ENCODE measurements at regions not wholly inside any gene's neighbourhood (a gene's known extent, or its start where the extent isn't known, plus 50 kb on each side); places are given as distances from the start of the nearest gene placed in this dataset.

DNA sequence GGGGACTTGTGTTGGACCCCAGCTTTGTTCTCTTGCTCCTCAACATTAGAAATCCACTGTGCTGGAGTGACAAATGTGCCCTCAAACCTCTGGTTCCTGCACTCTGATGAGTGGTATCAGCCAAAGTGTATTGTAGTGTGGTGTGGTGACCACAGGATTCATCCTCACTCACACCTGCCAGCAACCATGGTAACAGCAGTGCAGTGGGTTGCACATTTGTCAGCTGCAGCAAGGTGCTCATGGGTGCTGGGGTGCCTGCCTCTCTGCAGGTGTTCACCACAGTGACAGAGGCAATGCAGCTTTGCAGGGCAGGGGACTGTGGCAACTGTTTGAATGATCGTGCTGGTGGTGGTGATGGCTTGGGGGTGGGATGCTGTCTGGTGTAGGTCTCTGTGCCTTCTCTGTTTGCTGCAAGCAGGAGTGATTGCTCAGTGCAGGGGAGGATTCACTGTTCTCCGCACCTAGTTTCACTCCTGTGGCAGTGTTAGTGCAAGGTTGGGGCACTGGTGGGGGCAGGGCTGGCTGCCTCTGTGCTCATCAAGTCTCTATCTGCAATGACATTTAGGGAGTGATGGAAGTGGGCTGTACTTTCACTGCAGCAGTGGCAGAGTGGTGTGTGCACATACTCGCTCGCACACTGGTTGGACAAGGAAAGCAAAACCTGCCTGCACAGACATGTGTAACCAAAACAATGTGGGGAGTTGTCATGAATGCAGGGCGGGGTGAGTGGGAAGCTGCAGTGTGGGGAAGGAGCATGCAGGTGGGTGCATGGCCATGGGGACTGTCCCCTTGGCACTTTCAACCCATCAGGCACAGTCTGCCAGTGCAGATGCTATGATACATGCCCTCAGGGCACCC is 301.1 kb downstream of the PIK3C3 start:
- Histone ChIP-seq H3K4me1 (ENCODE audit: low read depth) (no peaks in the 10 kb centered on the region), H3K4me3 (no peak overlapping the region), H3K27me3 (no peaks in the 10 kb centered on the region), H3K9me3 (ENCODE audit: low read depth) (no peaks in the 10 kb centered on the region), H3K27ac (no peak overlapping the region), H3K36me3 (no peaks in the 10 kb centered on the region)
- DNase-seq (ENCODE audit: low read depth in 1 of 2, low spot score in 1 of 2), result no peak
- TF ChIP-seq, protein P1, sequence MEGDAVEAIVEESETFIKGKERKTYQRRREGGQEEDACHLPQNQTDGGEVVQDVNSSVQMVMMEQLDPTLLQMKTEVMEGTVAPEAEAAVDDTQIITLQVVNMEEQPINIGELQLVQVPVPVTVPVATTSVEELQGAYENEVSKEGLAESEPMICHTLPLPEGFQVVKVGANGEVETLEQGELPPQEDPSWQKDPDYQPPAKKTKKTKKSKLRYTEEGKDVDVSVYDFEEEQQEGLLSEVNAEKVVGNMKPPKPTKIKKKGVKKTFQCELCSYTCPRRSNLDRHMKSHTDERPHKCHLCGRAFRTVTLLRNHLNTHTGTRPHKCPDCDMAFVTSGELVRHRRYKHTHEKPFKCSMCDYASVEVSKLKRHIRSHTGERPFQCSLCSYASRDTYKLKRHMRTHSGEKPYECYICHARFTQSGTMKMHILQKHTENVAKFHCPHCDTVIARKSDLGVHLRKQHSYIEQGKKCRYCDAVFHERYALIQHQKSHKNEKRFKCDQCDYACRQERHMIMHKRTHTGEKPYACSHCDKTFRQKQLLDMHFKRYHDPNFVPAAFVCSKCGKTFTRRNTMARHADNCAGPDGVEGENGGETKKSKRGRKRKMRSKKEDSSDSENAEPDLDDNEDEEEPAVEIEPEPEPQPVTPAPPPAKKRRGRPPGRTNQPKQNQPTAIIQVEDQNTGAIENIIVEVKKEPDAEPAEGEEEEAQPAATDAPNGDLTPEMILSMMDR (IDR thresholded peaks at IDR 0.05; ENCODE audit: low read depth, low read length), result no peak

DNA sequence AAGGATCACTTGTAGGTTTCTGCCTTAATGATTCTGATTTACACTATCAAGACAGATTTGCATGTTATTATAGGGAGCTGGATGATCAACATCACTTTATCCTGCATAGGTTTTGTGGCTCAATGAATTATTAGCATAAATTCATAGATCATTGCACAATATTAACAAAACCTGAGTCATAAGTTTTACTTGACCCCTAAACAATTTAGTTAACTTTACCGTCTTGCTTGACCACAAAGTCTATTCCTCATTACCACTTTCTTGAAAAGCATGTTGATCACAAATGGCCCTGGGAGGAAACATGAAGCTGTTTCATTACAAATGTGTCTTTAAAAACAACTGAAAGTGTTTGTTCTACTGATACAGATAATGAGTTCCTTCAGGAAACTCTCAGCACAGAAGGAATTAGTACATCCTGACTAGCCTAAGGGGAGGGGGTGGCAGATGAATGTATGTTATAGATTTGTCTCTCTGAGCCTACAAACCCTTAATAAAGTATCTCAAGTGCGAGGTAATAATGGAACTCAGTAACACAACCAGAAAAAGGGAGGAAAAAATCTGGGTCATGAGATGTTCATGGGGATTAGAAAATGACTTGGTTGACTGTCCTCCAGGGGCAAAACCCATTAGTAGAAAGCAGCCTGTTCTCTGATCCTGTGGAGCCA is 303.4 kb downstream of the PIK3C3 start:
- TF ChIP-seq, protein P1 (IDR thresholded peaks at IDR 0.05; ENCODE audit: low read depth, low read length), result no peak
- Histone ChIP-seq H3K4me1 (ENCODE audit: low read depth) (no peaks in the 10 kb centered on the region), H3K27me3 (no peaks in the 10 kb centered on the region), H3K9me3 (ENCODE audit: low read depth) (no peaks in the 10 kb centered on the region), H3K36me3 (no peaks in the 10 kb centered on the region), H3K27ac (no peak overlapping the region), H3K4me3 (no peak overlapping the region)
- DNase-seq (ENCODE audit: low read depth in 1 of 2, low spot score in 1 of 2), result no peak

DNA sequence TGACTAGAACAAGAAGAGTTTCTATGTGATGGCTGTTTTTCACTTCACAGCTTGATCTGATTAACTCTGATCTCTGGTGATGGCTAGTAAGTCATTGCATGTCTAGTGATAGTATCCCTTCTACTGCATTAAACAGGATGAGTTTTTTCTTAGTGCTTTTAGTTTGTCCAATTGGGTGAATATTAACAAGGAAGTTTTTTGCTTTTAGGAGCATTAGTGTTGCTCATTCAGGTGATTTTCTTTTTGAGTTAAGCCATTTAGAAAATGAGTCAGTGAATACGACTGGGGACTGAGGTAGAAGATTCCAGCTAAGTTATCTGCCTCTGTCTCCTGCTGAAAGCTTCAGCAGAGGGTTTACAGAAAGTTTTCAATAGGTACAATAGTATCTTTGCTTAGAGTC is 306.7 kb downstream of the PIK3C3 start:
- Histone ChIP-seq H3K9me3 (ENCODE audit: low read depth) (no peaks in the 10 kb centered on the region), H3K4me3 (no peak overlapping the region), H3K36me3 (no peaks in the 10 kb centered on the region), H3K4me1 (ENCODE audit: low read depth) (no peaks in the 10 kb centered on the region), H3K27me3 (no peaks in the 10 kb centered on the region), H3K27ac (no peak overlapping the region)
- TF ChIP-seq, protein P1 (IDR thresholded peaks at IDR 0.05; ENCODE audit: low read depth, low read length), result no peak
- no peak for DNase-seq (ENCODE audit: low read depth in 1 of 2, low spot score in 1 of 2)

DNA sequence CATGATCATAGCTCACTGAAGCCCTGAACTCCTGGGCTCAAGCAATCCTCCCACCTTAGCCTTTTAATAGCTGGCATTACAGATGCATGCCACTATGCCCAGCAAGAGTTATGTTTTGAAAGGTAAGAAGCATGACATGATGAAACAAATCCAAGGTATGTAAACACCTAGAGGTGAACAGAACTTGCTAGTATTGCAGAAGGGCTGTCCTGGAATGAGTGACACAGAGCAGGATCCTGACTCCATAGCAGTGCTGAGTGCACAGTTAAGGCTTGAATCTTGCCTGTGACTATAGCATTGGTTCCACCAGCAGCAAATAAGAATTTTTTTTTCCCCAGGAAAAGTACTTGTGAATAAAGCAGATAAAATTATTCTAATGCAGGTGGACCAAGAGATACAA is 309.5 kb downstream of the PIK3C3 start:
- TF ChIP-seq, protein P1 (IDR thresholded peaks at IDR 0.05; ENCODE audit: low read depth, low read length), result no peak
- DNase-seq (ENCODE audit: low read depth in 1 of 2, low spot score in 1 of 2), result no peak
- H3K27ac ChIP-seq, result no peak overlapping the region

DNA sequence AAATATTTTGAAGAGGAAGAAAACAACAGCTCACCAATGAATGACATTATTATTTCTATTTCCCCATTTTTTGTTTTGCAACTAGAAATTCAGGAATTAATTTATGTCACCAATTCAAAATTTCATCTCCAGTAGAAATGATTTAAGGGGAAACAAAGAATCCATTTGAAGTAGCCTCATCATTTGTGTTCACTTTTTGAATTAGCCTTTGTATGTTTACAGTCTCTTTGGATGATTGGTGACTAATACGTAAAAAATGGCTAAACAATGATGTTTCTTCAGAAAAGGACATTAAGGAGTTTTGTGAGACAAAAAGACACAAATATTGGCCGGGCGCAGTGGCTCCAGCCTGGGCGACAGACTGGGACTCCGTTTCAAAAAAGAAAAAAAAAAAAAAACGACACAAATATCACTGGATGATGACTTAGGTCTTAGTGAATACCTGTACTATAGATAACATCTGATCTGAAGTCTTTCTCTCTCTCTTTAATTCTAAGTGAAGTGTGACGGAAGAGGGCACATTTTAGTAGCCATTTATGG is 313.2 kb downstream of the PIK3C3 start:
- no peaks in the 10 kb centered on the region for H3K9me3 ChIP-seq (ENCODE audit: low read depth)
- no peak for DNase-seq (ENCODE audit: low read depth in 1 of 2, low spot score in 1 of 2)
- no peak overlapping the region for H3K4me3 ChIP-seq
- TF ChIP-seq, protein P1 (IDR thresholded peaks at IDR 0.05; ENCODE audit: low read depth, low read length), result no peak
- H3K27me3 ChIP-seq, result no peaks in the 10 kb centered on the region
- H3K4me1 ChIP-seq (ENCODE audit: low read depth), result no peaks in the 10 kb centered on the region
- no peaks in the 10 kb centered on the region for H3K36me3 ChIP-seq
- no peak overlapping the region for H3K27ac ChIP-seq

More for the DNA sequence above, 309.5 kb downstream of the PIK3C3 start:
- H3K9me3 ChIP-seq (ENCODE audit: low read depth), result no peaks in the 10 kb centered on the region
- no peak overlapping the region for H3K4me3 ChIP-seq
- no peaks in the 10 kb centered on the region for H3K4me1 ChIP-seq (ENCODE audit: low read depth)
- H3K27me3 ChIP-seq, result no peaks in the 10 kb centered on the region
- no peaks in the 10 kb centered on the region for H3K36me3 ChIP-seq

Data from cardiac muscle cell (in vitro differentiated cells and primary cell).